ENCODE measurements at regions not wholly inside any gene's neighbourhood (a gene's known extent, or its start where the extent isn't known, plus 50 kb on each side); places are given as distances from the start of the nearest gene placed in this dataset.

DNA sequence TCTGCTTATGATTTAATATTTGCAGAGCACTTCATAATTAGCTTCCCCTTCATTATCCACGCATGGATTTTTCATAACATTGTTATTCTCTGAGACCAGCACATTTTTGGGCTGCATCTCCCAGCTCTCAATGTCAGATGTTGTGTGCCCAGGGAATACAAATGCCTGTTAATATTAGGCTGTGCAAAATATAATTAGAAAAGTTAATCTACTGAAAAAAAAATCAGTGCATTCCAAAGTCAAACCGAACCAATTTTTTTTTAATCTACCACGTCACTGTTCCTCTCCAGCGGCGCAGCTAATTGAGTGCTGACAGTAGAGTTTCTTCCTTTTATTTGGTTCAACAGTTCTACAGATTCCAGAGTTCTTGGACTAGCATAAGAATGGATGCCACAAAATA, 191.0 kb upstream of the RGS6 start:
- Mint-ChIP-seq H3K4me3 (no peak overlapping the region), H3K27ac (no peak overlapping the region), H3K36me3 (peaks cover 18% of the 10 kb centered on the region), H3K27me3 (no peaks in the 10 kb centered on the region), H3K4me1 (ENCODE audit: unreplicated experiment) (peaks cover 14% of the 10 kb centered on the region), H3K9me3 (no peaks in the 10 kb centered on the region)
- no peak for DNase-seq (ENCODE audit: extremely low spot score, unreplicated experiment)
- TF ChIP-seq CTCF (conservative IDR thresholded peaks at IDR 0.05): no peak

GRCh38 chr14:71742485-71742884, 189.7 kb upstream of the RGS6 start:
- no peak overlapping the region for H3K27ac Mint-ChIP-seq
- peaks cover 11% of the 10 kb centered on the region for H3K36me3 Mint-ChIP-seq
- DNase-seq (ENCODE audit: extremely low spot score, unreplicated experiment): no peak
- H3K4me3 Mint-ChIP-seq: no peak overlapping the region
- TF ChIP-seq CTCF (conservative IDR thresholded peaks at IDR 0.05): no peak
- no peaks in the 10 kb centered on the region for H3K27me3 Mint-ChIP-seq
- H3K4me1 Mint-ChIP-seq (ENCODE audit: unreplicated experiment): peaks cover 14% of the 10 kb centered on the region
- H3K9me3 Mint-ChIP-seq: no peaks in the 10 kb centered on the region

DNA sequence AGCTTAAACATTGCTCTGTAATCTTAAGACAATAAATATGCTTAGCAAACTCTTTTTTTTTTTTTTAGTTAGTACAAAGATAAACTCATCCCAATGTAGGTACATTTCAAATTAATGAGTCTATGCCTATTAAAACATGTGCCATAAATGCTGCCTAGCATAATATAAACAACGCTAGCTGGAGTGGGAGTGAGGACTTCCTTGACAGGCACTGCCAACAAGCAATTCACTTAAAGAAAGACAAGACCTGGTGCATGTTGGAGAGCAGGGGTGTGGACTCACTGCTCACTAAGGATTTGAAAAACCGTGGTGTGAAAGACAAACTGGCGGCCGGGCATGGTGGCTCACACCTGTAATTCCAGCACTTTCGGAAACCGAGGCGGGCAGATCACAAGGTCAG, 187.2 kb upstream of the RGS6 start:
- H3K4me3 Mint-ChIP-seq: no peak overlapping the region
- no peak for TF ChIP-seq CTCF (conservative IDR thresholded peaks at IDR 0.05)
- no peak overlapping the region for H3K27ac Mint-ChIP-seq
- peaks cover 5% of the 10 kb centered on the region for H3K27me3 Mint-ChIP-seq
- H3K4me1 Mint-ChIP-seq (ENCODE audit: unreplicated experiment): peaks cover 6% of the 10 kb centered on the region
- H3K9me3 Mint-ChIP-seq: peaks cover 12% of the 10 kb centered on the region
- no peaks in the 10 kb centered on the region for H3K36me3 Mint-ChIP-seq
- no peak for DNase-seq (ENCODE audit: extremely low spot score, unreplicated experiment)

- DNase-seq (ENCODE audit: extremely low spot score, unreplicated experiment): no peak
- Mint-ChIP-seq H3K27me3 (peaks cover 5% of the 10 kb centered on the region), H3K27ac (no peak overlapping the region), H3K4me3 (no peak overlapping the region), H3K9me3 (peaks cover 12% of the 10 kb centered on the region), H3K36me3 (no peaks in the 10 kb centered on the region), H3K4me1 (ENCODE audit: unreplicated experiment) (peaks cover 7% of the 10 kb centered on the region)
- TF ChIP-seq CTCF (conservative IDR thresholded peaks at IDR 0.05): no peak
Measured at GRCh38 chr14:71748196-71748595, 184.0 kb upstream of the RGS6 start.

DNA sequence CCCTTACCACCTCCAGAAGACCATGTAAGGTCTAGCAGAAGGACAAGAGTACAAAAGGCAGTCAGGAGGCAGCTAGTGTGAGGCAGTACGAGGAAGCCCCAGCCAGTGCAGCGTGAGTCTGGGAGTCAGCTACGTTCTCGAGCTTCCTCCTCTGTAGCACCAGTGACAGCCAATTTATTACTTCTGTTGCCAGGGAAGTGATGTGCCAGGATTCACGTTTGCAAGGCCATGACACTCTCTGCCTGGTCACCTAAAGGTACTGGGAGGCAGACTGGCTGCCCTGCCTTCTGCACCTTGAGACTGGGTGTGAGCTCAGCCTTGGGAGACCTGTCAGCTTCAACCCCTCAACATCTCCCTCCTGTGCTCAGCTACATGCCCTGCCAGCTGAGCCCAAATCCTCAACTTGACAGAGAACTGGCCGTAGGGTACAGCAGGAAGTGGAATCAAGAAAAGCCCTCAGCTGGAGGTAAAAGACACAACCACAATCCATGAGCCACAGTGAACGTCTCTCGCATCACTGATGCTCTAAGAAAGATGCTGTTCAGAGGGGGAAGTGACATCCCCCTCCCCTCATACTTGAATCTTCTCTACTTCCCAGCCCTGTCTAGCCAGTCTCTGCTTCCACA, 182.5 kb upstream of the RGS6 start:
- peaks cover 12% of the 10 kb centered on the region for H3K9me3 Mint-ChIP-seq
- peaks cover 14% of the 10 kb centered on the region for H3K4me1 Mint-ChIP-seq (ENCODE audit: unreplicated experiment)

More for the DNA sequence above, 182.5 kb upstream of the RGS6 start:
- DNase-seq (ENCODE audit: extremely low spot score, unreplicated experiment): no peak
- no peak for TF ChIP-seq CTCF (conservative IDR thresholded peaks at IDR 0.05)
- no peak overlapping the region for H3K27ac Mint-ChIP-seq
- no peak overlapping the region for H3K4me3 Mint-ChIP-seq
- H3K36me3 Mint-ChIP-seq: no peaks in the 10 kb centered on the region
- peaks cover 5% of the 10 kb centered on the region for H3K27me3 Mint-ChIP-seq

All from type B pancreatic cell (in vitro differentiated cells).